Cardiac fibroblast (primary cell): ENCODE measurements at regions not wholly inside any gene's neighbourhood (a gene's known extent, or its start where the extent isn't known, plus 50 kb on each side); places are given as distances from the start of the nearest gene placed in this dataset.

Experiments
- DNase-seq, 2 donors: peaks; one replicate each; pipeline versions ENCODE4 v3.0.0 to v3.0.0-alpha.2; 2010; ENCODE audit warnings: low read depth in 2 of 2
- H3K4me3 ChIP-seq, 2 donors: replicated peaks in 1 of 2; 1 replicate in 1 of 2; 2 replicates in 1 of 2; pipeline ENCODE4 v1.5.1; 2011; ENCODE audit warnings: low read depth in 2 of 2, low read length in 2 of 2, mild to moderate bottlenecking in 2 of 2, moderate library complexity in 1 of 2
- CTCF ChIP-seq: IDR thresholded peaks from one replicate; pipeline ENCODE4 v1.5.1; 2011; ENCODE audit warnings: low read depth, mild to moderate bottlenecking, low read length, inconsistent platforms

GRCh38 chr9:11349187-11349586 lies 736.4 kb upstream of the PTPRD start:
- no peak overlapping the region for H3K4me3 ChIP-seq
- no peak for TF ChIP-seq CTCF
- DNase-seq, result no peak

- DNase-seq, result no peak
- no peak for TF ChIP-seq CTCF
- H3K4me3 ChIP-seq, result no peak overlapping the region
These were observed 739.8 kb upstream of the PTPRD start for GRCh38 chr9:11352612-11353011.

GRCh38 chr9:11356067-11356466 lies 743.3 kb upstream of the PTPRD start:
- H3K4me3 ChIP-seq, result no peak overlapping the region
- no peak for DNase-seq
- TF ChIP-seq CTCF, result no peak

GRCh38 chr9:11366585-11367129 lies 753.9 kb upstream of the PTPRD start:
- H3K4me3 ChIP-seq, result no peak overlapping the region
- no peak for DNase-seq
- TF ChIP-seq CTCF, result no peak

- no peak for TF ChIP-seq CTCF
- DNase-seq, result no peak
- no peak overlapping the region for H3K4me3 ChIP-seq
These were observed 762.1 kb upstream of the PTPRD start for GRCh38 chr9:11374926-11375325.

- no peak for TF ChIP-seq CTCF
- H3K4me3 ChIP-seq, result no peak overlapping the region
- no peak for DNase-seq
These were observed 789.8 kb upstream of the PTPRD start for GRCh38 chr9:11402621-11403020.

GRCh38 chr9:11414241-11414640 lies 801.4 kb upstream of the PTPRD start:
- H3K4me3 ChIP-seq, result no peak overlapping the region
- TF ChIP-seq CTCF, result no peak
- no peak for DNase-seq
